HG03432 (cell line): ENCODE measurements at regions not wholly inside any gene's neighbourhood (a gene's known extent, or its start where the extent isn't known, plus 50 kb on each side); places are given as distances from the start of the nearest gene placed in this dataset.

ENCODE experiments used
- ATAC-seq: cut with Tn5 transposase; IDR thresholded peaks from one replicate; pipeline ENCODE4 v1.9.1; 2021; ENCODE audit warnings: mild to moderate bottlenecking, moderate library complexity; ENCODE audit not compliant: unreplicated experiment

DNA sequence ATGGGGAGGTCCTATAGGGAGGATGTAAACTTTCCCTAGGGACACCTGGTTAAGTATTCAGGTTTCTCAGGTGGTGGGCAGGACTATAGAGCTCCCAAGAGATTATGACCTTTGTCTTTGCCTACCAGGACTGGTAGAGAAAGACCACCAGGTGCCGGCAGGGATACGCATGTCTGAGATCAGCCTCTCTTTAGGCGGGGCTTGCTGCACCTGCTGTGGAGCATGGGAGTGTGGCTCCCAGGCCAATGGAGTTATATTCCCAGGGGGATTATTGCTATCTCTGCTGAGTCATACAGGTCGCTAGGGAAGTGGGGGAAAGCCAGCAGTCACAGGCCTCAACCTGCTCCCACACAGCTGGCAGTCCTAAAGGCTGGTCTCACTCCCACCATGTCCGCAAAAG is 280.5 kb upstream of the MMS22L start:
- ATAC-seq, result no peak

DNA sequence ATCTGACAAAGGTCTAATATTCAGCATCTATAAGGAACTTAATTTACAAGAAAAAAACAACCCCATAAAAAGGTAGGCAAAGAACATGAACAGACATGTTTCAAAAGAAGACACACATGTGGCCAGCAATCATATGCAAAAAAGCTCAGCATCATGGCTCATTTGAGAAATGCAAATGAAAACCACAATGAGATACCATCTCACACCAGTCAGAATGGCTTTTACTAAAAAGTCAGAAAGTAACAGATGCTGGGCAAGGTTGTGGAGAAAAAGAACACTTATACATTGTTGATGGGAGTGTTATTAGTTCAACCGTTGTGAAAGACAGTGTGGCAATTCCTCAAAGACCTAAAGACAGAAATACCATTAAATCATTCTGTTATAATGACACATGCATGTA is 289.9 kb upstream of the MMS22L start:
- peak; percentile 59 for ATAC-seq

DNA sequence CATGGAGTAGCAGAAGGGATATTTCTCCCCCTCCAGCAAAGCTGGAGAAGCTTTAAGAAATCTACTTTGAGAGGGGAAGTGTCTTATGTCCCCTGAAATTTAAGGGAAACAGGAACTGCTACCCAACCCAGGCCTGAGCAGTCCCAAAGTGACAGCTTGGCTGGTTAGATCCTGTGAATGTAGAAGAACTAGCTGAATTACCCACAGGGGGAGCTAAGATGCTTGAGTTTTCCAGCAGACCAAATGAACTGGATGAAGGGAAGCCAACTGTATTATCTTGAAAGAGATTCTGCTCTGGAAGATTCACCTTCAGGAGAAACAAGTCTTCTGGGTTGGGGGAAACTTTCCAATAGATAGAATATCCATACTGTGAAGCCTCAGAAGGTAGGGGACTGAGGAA is 303.3 kb upstream of the MMS22L start:
- no peak for ATAC-seq

DNA sequence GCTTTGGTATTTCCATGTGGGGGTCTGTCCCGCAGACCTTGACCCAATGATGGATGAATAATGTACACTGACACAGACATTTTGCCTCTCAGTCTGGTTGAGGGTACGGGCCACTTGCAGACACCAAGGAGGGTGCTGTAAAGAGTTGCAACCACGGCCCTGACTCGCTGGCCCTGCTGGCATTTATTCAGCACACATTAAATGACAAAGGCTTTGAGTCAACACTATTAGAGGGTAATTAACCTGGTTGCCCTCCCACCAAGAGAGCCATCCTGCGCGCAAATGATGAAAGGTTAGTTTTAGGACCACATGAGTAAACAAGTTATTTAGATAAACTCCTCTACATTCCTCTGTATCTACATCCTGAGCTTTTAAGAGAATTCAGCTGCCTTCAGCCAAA is 308.9 kb upstream of the MMS22L start:
- no peak for ATAC-seq

DNA sequence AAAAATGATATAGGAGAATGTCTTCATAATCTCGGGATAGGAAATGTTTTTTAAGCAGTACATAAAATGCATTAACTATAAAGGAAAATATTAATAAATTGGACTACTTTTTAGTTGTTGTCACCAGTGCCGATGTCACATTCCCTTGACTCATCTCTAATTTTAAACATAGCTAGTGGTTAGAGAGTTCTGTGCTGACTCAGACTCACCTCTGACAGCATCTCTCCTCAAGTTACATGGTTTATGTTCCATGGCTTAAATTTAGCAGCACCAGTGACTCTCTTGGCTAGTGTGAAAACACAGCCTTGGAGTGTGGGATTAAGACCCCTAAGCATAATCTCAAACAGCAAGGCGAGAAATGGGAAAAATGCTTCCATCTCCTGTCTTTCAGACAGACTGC is 311.8 kb upstream of the MMS22L start:
- ATAC-seq, result no peak

DNA sequence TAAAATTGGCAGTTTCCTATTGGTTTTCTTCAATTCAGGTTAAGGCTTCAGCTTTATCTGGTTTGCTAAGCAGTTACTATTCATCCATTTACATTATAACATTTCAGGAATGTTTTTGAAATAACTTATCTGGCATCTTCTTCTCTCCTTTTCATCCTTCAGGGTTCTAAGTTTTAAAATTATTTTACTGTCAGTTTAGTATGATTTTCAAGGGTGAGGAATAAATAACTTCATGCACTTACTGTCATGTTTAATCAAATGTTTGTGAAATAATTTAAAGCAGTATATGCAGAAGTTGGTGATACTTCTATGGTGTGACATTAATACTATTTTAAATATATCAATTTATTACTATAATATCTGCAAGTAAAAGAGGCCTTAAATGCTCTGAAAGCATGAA is 338.1 kb upstream of the MMS22L start:
- ATAC-seq, result no peak

DNA sequence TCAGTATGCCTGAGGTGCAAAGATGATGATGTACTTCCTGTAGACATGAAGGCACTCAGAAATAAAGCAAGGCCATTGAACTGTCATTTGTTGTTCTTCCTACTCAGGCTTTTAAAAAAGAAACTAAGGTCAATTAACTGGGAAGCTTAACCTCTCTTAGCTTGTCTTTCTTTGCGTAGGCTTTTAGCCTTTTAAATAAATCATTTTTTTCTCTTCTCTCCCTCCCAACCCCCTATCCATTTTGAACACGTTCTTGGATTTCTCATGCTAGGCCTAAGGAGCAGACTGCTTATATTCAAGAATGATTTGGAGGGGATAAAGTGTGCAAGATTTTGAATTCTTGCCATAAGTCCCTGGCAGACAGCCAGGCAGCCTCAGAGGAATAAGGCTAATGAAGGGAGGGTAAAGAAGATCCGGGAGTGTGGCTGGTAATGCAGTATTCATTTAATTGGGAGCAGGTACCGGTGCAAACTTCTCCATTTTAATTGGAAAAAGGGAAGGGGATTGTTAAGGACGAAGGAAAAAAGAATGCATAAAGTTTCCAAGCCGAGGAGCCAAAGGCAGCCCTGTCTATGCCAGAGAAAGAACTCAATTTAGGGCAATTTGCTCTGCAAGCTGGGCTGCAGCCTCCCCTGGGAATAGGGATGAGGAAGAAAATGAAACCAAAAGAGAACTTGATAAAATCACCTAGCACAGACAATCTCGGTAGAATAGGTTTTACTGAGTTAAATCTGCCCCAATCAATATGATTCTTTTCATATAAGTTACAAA is 343.8 kb upstream of the MMS22L start:
- ATAC-seq, result no peak

DNA sequence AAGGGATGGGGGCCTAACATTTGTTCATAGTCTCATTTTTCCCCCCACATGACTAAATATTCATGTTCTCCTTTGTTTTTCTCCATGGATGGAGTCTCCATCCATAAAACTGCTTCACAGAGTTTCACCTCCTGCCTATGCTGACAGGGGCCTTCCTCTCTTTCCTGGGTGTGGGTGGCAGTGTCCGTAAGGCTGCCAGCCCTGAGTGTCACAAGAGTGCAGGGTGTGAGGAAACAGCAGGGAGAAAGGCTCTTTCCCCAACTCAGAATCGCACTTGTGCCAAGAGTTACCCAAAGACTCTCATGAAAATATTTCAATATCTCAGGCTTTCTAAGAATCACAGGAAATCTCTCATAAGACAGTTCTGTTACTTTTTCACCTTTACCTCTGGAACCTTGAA is 346.2 kb upstream of the MMS22L start:
- ATAC-seq, result no peak

DNA sequence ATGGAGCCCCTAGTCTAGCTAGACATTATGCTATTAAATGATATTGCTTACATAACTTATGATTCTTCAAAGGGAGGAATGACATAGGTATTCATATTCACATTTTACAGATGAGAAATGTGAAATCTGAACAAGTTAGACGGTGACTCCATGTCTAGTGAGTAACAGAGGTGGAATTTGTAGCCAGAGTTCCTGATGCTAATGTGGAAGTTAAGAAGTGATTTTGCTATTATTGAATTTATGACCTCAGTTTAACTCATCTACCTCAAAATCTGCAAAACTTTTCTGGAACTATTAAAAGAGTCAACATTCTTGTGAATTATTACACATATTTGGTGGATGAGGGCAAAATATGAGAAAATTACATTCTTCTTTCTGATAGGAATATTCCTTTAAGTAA is 347.6 kb upstream of the MMS22L start:
- ATAC-seq, result no peak

DNA sequence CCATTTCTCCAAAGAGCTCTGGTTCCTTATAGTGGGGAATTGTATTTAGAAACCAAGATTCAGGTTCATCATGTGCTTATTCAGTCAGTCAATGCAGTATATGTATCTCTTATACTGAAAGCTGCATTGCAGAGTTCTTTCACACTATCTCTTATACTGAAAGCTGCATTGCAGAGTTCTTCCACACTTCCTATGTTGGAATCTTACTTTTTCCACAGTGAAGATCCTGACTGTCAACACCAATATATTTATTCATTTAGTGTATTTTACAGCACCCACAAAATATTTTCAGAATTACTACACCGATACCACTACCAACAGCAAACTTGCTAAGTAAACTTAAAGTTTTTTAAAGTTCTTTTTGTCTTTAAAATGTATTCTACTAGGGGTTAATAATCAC is 349.3 kb upstream of the MMS22L start:
- ATAC-seq, result no peak

DNA sequence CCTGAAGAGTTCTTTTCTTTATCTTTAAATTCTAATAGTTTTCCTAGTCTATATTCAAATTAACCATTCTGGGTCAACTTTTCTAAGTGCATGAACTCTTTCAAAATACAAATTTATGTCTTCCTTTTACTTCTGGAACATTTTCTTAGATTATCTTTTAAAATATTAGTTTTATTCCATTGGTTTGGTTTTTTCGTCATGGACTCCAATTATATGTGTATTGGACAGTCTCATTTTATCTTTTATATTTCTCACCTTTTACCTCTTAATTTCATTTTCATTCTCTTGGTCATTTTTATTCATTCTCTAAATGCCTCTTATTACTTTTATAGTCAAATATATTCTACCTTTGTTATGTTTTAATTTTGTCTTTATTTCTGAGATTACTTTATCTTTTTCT is 356.7 kb upstream of the MMS22L start:
- ATAC-seq, result no peak

DNA sequence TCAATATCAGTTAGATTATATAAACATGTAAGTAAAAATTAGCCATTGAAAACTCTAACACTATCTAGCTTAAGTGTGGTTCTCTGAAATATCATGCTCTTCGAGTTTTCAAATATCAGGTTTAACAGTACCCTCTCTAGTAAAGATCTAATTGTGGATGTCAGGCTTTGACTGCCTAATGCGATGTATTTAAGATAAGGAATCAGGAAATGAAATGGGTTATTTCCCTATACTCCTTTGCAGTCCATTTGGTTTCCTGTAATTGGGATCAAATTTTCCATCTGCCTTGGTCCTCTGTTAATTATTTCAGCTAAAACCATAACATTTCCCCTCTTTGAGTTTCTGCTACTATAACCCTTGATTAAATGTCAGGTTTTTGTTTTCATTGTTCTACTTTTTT is 361.3 kb upstream of the MMS22L start:
- no peak for ATAC-seq

DNA sequence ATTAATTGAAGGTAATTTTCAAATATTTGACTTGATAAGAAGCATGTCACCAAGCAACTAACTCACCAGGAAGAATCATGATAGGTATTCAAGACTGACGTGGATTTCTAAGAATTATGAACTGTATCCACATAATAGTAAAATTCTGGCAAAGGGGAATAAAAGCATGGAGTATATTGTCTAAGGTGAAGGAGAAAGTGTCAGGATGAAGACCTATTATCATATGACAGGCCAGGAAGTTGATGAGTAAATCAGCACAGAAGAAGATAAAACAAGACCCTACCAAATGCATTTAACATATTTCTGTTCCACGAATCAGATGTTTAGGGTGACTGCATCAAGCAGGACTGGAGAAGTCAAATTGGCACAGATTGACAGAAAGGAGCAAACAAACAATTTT is 362.7 kb upstream of the MMS22L start:
- no peak for ATAC-seq

DNA sequence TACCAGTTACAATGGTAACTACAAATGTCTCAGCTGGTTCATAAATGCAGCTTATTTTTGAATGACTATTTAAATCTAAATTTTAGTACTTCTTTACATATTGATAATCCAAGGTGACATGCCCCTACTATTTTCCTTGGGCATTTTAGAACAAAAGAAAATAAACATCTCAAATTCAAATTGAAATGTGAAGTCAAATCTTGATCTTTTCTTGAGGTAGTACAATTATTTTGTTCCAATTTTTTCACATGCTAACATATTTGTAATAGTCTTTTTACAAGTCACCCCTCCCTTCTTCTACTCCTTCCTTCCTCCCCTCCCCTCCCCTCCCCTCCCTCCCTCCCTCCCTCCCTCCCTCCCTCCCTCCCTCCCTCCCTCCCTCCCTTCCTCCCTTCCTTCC is 370.1 kb upstream of the MMS22L start:
- ATAC-seq, result no peak

DNA sequence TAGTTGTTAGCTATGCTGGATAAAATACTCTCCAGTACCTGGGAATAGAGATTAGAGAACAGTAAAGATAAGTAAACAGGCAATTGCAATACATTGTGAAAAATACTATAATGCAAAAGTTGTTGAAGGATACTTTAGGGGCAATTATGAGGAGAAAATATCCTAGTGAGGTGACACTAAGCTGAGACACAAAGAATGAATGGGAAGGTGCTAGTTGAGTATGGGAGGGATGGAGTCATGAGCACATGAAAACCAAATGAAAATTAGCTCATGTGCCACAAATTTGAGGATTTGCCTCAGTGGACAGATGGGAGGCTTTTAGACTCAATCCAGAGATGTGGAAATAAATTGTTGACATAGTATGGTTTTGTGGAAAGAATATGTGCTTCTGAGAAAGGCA is 370.5 kb upstream of the MMS22L start:
- no peak for ATAC-seq

DNA sequence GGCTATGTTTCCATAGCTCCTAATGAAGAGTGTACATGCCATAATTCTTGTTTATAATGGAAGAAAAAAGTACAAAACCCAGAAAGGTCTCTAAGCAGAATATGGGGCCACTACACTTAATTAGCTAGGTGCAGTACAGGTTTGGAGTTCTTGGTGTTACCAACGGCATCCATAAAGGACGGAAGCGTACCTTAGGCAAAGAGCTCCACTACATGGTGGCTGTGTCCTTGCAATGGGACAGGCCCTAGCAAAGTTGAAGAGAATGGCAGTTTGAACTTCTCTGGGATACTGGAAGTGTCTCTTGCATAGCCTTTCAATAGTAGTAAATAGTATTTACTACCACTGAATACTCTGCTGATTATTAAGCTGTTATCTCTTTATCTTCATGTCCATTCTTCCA is 371.7 kb upstream of the MMS22L start:
- no peak for ATAC-seq

DNA sequence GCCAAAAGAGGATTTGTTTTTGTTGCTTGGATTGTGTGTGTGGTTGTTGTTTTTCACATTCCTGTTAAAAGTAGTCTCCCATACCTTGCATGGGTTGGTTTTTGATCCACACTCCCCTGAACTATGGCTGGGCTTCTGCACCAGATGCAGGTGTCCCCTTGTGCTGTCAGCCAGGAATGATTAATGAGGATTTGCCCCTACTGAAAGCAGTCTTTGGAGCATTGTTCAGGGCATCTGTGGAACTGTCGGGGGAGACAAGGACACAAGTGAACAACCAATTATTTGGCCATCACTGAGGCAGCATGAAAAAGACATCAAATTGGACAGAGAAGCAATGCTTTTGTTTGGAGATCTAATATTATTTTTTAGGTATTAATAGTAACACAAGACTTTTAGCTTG is 373.2 kb upstream of the MMS22L start:
- no peak for ATAC-seq

DNA sequence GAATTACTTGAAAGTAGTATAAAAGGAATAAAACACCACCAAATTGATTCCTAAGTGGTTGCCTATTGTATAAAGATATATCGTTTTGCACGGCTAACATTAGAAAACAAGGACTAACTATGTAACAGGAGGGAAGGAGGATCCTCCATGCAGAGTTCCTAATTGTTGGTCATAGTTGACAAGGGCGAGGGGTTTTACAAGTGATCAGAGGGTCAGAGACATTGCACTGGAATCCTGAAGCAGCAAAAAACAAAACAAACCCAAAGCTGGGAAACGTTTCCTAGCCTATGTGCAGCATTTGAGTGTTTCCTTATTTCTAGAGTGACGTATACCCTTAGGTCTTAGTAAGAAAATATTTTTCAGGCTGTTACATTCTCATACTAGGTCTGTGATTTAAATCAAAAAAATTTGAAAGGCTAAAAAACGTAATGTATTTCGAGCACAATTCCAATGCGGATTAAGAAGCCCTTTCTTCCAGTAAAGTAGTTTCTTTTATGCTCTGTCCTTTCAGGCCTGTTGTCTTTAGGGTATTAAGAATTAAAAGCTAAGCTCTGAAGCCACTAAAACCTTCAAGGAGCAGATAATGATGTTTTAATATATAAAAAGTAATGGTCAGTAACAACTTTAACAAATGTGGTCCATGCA is 373.8 kb upstream of the MMS22L start:
- no peak for ATAC-seq

DNA sequence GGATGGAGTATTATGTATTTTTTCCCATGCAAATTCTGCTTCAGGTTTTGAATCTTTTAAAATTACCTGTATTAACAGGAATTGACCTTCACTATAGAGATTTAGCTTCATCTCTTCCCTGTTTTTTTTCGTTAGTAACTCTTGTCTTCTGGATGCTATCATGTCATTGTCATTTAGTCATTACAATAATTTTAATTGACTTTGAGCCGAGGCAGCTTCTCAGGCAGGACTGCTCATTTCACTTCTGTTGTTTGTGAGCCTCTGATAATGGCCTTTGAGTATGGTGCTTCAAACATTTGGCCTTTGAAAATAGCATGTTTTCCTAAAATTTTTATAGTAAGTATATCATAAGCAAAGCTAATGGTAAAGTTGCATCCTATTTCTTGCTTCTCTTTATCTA is 375.1 kb upstream of the MMS22L start:
- ATAC-seq, result no peak

DNA sequence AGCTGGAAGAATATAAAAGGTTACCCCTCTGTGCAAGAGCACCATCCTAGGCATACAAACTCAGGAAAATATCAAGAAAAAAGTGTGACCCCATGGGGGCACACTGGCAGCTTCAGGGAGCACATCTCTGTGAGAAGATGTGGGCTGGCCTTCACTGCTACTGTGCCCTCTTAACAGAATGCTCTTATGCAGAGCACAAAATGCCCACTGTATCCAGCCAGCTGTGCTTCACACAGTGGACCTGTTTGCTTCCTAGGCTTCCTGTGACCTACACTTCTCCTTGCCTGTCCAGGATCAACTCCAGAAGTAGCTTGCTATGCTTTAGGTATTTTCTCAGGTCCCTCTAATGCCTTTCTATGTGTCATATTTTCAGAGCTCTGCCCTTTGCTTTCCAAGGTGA is 380.2 kb upstream of the MMS22L start:
- no peak for ATAC-seq

DNA sequence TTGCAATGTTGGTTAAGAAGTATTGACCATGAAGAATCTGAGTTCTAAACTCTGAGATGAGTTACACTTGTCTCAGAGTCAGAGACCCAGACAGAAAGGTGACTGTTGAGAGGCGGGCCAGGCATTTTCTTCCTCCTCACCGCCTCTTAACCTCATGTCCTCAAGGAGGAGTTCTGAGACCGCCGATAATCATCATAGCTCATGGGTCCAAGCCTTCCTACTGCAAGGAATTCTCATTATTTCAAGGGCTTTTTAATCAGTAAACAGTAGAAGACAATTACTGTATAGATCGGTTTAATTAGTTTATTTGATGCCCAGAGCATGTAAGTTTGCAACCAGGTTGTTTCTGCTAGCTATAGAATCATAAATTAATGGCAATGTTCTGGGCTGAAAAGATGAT is 382.4 kb upstream of the MMS22L start:
- no peak for ATAC-seq

DNA sequence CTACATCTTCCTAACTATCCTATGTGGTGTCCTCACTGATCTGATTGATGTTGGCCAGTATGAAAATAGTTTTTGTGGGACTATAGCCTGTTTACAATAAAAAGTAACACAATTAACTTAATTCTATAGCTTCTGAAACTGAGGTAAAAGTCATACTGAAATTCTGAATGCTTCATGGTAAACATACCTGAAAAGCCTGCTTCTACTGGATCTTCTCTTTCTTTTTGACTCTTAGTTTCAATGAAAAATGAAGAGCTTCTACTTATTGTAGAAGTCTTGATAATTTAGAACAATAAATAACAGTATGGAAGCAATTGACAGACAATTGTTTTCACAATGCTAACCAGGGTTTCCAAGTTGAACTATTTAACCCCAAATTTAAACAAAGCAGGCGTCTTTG is 383.9 kb upstream of the MMS22L start:
- no peak for ATAC-seq

DNA sequence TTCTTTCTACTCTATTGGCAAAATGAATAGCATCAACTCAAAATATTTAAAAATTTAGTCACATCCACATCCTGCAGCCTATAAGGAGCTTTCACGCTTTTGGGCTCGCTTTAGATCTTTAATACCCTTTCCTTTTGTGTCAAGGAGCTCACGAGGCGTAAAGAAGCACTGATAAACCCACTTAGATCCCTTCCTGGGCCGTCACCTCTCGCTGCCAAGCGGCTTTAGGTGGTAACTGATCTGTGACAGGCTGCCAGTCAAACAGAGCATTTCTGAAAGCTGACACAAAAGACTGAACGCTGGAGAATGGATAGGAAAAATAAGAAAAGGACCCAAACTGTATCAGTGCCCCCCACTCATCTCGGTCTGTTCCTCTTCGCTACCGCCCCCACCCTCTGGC is 385.7 kb upstream of the MMS22L start:
- ATAC-seq, result peak; percentile 48
